HEK293T (cell line): ENCODE measurements at regions not wholly inside any gene's neighbourhood (a gene's known extent, or its start where the extent isn't known, plus 50 kb on each side); places are given as distances from the start of the nearest gene placed in this dataset.

Experiments used
- ARNT ChIP-seq: fragments of 450-650 bp; IDR thresholded peaks from 2 replicates; pipeline ENCODE4 v1.6.1; 2017; ENCODE audit warnings: mild to moderate bottlenecking
- BHLHE40 ChIP-seq: fragments of 450-650 bp; IDR thresholded peaks from 2 replicates; pipeline ENCODE4 v1.6.1; 2016; ENCODE audit warnings: mild to moderate bottlenecking, moderate library complexity, borderline replicate concordance
- CTBP1 ChIP-seq: fragments of 450-650 bp; IDR thresholded peaks from 2 replicates; pipeline ENCODE4 v1.6.1; 2016; ENCODE audit warnings: borderline replicate concordance
- TF ChIP-seq, protein P1 (sequence below): fragments of 450-650 bp; IDR thresholded peaks from 2 replicates; pipeline ENCODE4 v1.6.1; 2016

- no peak for TF ChIP-seq ARNT
- TF ChIP-seq BHLHE40 = no peak
- TF ChIP-seq CTBP1 = peak; percentile 5; the same call in 1 of the 2 replicates
- TF ChIP-seq, protein P1, sequence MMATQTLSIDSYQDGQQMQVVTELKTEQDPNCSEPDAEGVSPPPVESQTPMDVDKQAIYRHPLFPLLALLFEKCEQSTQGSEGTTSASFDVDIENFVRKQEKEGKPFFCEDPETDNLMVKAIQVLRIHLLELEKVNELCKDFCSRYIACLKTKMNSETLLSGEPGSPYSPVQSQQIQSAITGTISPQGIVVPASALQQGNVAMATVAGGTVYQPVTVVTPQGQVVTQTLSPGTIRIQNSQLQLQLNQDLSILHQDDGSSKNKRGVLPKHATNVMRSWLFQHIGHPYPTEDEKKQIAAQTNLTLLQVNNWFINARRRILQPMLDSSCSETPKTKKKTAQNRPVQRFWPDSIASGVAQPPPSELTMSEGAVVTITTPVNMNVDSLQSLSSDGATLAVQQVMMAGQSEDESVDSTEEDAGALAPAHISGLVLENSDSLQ = no peak
Measured at GRCh38 chr9:129496473-129497004, 124.4 kb downstream of the C9orf50 start.
